Left renal pelvis (tissue), 4 donors: ENCODE measurements at regions not wholly inside any gene's neighbourhood (a gene's known extent, or its start where the extent isn't known, plus 50 kb on each side); places are given as distances from the start of the nearest gene placed in this dataset.

ENCODE experiments used
- DNase-seq, 4 donors: peaks; one replicate each; pipeline ENCODE4 v3.0.0-alpha.2; 2013; ENCODE audit warnings: low read depth in 4 of 4, low spot score in 3 of 4

DNA sequence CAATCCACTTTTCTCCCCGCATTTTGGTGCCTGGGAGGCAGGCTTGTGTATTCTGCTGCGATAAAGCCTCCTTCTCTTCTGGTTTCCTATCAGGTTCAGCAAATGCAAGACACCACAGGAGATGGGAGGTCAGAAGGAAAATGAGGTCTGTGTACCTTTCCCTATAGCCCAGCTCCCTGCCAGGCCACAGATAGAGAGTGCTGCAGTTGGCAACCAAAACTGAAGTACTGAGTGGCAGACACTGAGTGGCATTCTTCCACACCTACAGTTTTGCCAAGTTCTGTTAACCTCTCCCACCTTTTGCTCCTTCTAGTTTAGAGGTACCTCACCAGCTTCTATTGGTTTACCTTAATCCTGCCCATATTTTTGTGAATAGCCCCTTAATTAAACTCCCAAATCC is 948.4 kb downstream of the SORCS1 start:
- no peak for DNase-seq

GRCh38 chr10:106214243-106214642 is 950.3 kb downstream of the SORCS1 start:
- no peak for DNase-seq

- DNase-seq, result no peak
These were observed 951.0 kb downstream of the SORCS1 start for GRCh38 chr10:106213493-106213892.

- no peak for DNase-seq
These were observed 966.2 kb downstream of the SORCS1 start for GRCh38 chr10:106198275-106198674.

DNA sequence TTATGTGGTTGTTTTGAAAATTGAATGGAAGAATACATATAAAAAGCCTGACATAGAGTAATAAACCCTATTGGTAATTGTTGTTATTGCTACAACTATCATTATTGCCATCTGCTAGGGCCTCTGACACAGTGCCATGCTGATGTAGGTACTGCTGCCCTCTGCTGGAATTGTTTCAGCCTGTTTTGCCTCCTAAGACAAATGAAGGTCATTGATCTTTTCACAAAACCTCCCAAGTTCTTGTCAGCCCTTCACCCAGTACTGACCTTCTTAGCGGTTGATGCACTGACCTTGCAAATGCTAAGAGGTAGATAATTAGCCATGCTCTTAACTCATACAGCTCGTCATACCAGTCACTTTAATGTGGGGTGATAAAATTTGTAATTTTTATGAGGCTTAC is 975.2 kb downstream of the SORCS1 start:
- no peak for DNase-seq

- no peak for DNase-seq
These were observed 978.6 kb downstream of the SORCS1 start for GRCh38 chr10:106185951-106186350.

- DNase-seq, result no peak
These were observed 981.5 kb downstream of the SORCS1 start for GRCh38 chr10:106183041-106183440.

GRCh38 chr10:106182542-106182941 is 982.0 kb downstream of the SORCS1 start:
- DNase-seq, result no peak

DNA sequence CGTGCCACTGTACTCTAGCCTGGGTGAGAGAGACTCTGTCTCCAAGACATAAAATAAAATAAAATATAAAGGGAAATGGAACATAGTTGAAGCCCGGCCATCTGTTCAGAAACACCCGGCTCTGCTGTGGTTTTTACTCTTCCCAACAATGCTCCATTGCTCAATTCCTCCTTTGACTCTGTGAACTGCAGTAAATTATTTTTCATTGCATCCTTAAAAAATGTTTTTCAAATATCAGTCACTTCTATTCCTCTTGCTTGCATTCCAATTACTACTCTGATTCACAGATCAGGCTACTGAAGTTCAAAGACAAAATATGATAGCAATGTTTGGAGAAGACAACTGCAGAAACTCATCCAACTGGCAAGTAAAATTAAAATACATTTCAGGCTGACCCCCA is 983.0 kb downstream of the SORCS1 start:
- DNase-seq, result no peak

- DNase-seq, result no peak
These were observed 985.1 kb downstream of the SORCS1 start for GRCh38 chr10:106179430-106179829.

DNA sequence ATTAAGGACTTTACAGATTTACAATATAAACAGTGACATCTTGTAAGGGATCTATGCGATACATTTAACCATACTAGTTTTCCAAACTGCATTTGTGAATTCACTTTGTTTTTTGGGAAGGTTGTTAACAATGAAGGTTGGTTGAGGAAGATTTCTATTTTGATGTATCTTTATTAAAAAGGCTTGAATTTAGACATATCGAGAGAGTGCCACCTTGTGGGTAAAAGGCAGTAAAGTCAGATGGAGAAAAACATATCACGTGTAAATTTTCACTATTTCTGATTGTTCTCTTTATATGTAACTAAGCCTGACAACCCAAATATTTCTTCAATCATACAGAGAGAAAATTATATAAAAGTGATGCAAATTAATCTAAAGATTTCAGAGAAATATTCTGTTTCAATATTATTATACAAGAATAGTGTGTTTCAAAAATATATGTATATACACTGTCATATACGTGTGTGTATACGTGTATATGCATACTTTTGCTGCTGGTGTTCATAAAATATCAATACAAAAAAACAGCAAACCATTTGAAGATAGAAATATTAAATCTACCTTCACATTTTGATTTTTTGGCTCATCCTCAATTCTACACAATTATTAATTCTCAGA is 988.6 kb downstream of the SORCS1 start:
- no peak for DNase-seq

GRCh38 chr10:106173838-106174237 is 990.7 kb downstream of the SORCS1 start:
- no peak for DNase-seq

- DNase-seq, result no peak
These were observed 995.3 kb downstream of the SORCS1 start for GRCh38 chr10:106169241-106169640.

DNA sequence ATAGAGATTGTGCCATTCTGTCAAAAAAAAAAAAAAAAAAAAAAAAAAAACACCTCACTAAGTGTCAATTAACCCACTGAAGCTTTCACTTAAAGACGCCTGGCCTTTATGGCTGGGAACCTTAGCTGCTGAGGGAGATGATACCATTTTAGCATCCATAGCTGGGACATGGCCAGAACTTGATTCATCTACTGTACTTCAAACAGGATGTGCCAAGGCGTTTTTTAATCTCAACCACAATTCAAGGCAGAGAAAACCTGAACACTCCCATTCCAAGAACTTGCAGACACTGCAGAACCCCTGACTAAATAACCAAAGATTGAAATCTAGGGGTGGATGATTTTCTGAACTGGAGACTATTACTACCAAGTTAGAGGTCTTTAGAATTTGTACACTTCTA is 996.6 kb downstream of the SORCS1 start:
- no peak for DNase-seq

DNA sequence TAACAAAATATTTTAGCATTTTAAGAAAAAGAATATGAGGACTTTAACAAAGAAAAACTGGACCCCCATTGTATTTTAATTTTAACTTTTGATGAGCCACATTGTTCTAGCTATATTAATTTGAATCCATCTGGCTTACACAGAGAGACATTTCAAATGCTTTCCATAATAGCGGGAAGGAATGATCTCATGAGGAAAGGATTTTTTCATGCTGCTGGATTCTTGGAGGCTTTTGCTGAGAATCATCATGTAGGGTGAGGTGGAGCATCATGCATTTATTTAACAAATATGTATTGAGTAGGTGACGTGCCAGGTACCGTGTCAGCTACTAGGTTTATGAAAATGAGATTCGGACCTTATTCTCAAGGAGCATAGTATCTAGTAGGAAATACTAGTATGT is 1006.3 kb downstream of the SORCS1 start:
- no peak for DNase-seq

- no peak for DNase-seq
These were observed 1017.5 kb downstream of the SORCS1 start for GRCh38 chr10:106147021-106147420.

DNA sequence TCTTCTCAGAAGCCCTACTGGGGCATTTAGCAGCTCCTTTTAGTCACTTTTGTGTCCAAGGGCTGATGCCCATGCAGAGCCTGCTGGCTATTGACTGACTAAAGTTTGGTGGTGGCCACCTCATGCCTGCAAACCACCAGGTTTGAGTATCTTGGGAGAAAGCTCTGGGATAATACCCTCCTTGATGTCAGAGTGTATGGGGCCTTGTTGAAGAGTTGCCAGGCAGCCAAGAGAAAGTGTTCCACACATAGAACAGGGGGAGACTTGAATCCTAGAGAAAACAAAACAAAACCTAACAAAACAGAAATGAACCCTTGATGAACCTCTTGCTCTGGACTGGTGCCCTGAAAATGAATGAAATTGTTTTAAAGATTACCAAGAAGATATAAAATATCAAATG is 1024.6 kb downstream of the SORCS1 start:
- DNase-seq, result no peak

- DNase-seq, result no peak
These were observed 1028.3 kb downstream of the SORCS1 start for GRCh38 chr10:106136175-106136574.

DNA sequence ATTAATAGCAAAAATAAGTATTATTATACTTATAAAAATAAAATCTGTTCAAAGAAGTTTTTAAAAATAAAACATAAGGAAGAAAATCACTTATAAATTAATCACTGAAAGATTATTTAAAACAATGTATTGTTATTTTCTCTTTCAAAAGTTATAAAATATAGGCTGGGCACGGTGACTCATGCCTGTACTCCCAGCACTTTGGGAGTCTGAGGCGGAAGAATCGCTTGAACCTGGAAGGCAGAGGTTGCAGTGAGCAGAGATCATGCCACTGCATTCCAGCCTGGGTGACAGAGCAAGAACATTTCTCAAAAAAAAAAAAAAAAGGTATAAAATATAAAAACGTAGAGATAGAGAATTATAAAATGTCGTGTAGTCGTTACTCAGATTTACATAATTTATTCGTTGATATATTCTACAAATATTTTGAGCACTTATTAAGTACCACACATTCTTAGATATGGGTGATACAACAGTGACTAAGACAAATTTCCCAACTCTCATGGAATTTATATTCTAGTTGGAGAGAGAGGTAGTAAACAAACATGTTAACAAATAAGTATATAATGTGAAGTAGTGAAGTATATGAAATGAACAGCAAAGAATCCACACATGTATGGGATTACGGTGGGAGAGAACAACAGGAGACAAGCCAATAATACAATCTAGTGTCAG is 1030.0 kb downstream of the SORCS1 start:
- no peak for DNase-seq

GRCh38 chr10:106133451-106133850 is 1031.1 kb downstream of the SORCS1 start:
- no peak for DNase-seq

GRCh38 chr10:106132956-106133355 is 1031.5 kb downstream of the SORCS1 start:
- DNase-seq, result no peak

DNA sequence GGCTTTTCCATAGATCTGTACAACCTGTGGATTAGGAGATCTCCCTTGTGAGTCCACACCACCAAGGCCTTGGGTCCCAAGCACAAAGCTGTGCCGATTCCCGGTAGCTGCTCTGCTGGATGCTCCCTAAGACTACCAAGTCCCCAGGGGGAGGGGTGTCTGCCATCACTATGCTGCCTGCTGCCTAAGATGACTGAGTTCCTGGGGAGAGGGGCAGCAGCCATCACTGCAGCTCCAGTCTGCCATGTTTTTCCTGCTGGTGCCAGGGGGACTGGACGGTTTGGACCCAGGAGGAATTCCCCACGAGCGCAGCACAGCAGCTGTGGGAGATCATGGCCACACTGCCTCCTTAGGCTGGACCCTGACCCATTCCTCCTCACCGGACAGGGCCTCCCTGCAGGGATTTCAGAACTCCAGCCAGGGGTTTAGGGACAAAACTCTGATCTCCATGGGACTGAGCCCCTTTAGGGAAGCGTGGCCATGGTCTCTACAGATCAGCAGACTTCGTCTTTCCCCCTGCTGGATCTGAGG is 1049.8 kb downstream of the SORCS1 start:
- DNase-seq, result no peak
